Activated T-helper 2 cell treated with anti-CD3 and anti-CD28 coated beads, Interferon-gamma antibody, Interleukin-2, Interleukin-4, amounts not matched to agents 10 μg/mL and 5 μg/mL and 100 μg/mL, durations not matched to agents 14 hours and 24 hours and 36 hours (primary cell): ENCODE measurements at regions not wholly inside any gene's neighbourhood (a gene's known extent, or its start where the extent isn't known, plus 50 kb on each side); places are given as distances from the start of the nearest gene placed in this dataset.
"Not testable (repeated sequence)": the region's sequence is repeated elsewhere in the genome, so short reads cannot be mapped to it uniquely, and the experiment has no call there.

ENCODE experiments used
- DNase-seq: peaks from one replicate; pipeline ENCODE4 v3.0.0; 2021; ENCODE audit warnings: low spot score
- H3K27ac Mint-ChIP-seq: one replicate; pipeline ENCODE4 v1.8.0; 2021; ENCODE audit warnings: mixed read lengths
- H3K27me3 Mint-ChIP-seq: one replicate; pipeline ENCODE4 v1.8.0; 2021; ENCODE audit warnings: low read depth, mixed read lengths
- H3K36me3 Mint-ChIP-seq: one replicate; pipeline ENCODE4 v1.8.0; 2021; ENCODE audit warnings: low read depth, mixed read lengths
- H3K4me1 Mint-ChIP-seq: one replicate; pipeline ENCODE4 v1.8.0; 2021; ENCODE audit warnings: low read depth, mixed read lengths
- H3K4me3 Mint-ChIP-seq: one replicate; pipeline ENCODE4 v1.8.0; 2021; ENCODE audit warnings: low read depth, mild to moderate bottlenecking, moderate library complexity, mixed read lengths
- H3K9me3 Mint-ChIP-seq: one replicate; pipeline ENCODE4 v1.8.0; 2021; ENCODE audit warnings: mixed read lengths
- intact Hi-C: fragments of 100-400 bp; cut with micrococcal nuclease; formaldehyde crosslinking; loops from one replicate; pipeline ENCODE4 v1.15.1; 2023

DNA sequence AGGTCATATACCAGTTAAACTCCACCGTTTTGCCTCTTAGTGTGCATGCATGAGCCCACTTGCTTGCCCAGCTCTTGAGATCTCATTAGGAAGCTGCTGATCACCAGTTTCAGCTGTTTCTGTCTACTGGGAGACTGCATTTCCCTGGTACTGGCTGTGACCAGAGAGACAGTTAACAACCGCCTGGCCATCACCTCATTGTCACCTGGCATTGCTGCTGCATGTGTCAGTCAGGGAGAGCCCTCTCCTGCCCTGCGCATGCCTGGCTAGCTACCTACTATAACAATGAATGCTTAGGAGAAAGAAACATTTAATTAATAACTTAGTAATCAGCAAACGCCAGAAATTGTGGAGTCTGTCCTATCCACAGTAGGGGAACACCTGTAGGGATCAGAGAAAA is 265.8 kb upstream of the CYRIA start:
- no peak for DNase-seq
- Mint-ChIP-seq H3K27ac (no peak overlapping the region), H3K4me3 (no peak overlapping the region), H3K9me3 (no peaks in the 10 kb centered on the region), H3K4me1 (no peaks in the 10 kb centered on the region), H3K27me3 (no peaks in the 10 kb centered on the region), H3K36me3 (no peaks in the 10 kb centered on the region)
- intact Hi-C loops = no loop called here

DNA sequence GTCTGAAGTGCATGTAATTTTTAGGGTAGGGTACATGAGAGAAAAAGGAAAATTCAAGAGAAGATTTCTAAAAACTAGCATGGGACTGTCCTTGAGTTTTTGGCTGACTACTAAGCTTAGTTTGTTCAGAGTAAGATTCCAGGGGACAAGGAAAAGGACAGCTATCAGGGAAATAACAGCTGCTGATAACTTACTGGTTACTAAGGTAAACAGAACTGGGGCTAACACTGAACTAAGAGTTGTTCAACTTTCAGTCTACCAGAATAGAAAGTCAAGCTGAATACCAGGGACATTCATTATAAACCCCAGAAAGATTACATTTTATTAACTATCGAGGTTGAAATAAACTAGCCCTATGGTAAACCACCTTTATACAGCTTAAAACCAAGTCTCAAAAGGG is 261.8 kb upstream of the CYRIA start:
- no peaks in the 10 kb centered on the region for H3K36me3 Mint-ChIP-seq
- intact Hi-C loops = no loop called here
- no peaks in the 10 kb centered on the region for H3K9me3 Mint-ChIP-seq
- no peak for DNase-seq
- H3K27me3 Mint-ChIP-seq = no peaks in the 10 kb centered on the region
- H3K4me3 Mint-ChIP-seq = no peak overlapping the region
- no peaks in the 10 kb centered on the region for H3K4me1 Mint-ChIP-seq
- no peak overlapping the region for H3K27ac Mint-ChIP-seq

DNA sequence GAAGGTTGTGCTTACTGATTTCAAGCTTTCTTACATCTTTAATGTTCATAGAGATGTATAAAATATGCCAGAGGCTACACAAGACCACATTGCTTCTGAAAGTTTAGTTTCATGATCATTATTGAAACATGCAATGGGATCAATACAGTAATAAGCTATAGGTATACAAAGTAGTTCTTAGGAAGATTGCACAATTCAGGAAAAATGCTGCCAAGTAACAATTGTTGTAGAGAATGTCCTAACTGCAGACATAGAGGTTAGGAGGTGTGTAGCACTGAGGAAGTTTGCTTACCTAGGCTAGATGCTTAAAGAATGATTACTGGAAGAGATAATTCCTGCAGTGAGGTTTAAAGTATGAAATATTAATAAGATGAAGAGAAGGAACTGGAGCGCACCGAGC is 259.5 kb upstream of the CYRIA start:
- DNase-seq = no peak
- no peaks in the 10 kb centered on the region for H3K27me3 Mint-ChIP-seq
- H3K4me1 Mint-ChIP-seq = no peaks in the 10 kb centered on the region
- intact Hi-C loops = no loop called here
- H3K4me3 Mint-ChIP-seq = no peak overlapping the region
- H3K9me3 Mint-ChIP-seq = no peaks in the 10 kb centered on the region
- H3K27ac Mint-ChIP-seq = no peak overlapping the region
- H3K36me3 Mint-ChIP-seq = no peaks in the 10 kb centered on the region

DNA sequence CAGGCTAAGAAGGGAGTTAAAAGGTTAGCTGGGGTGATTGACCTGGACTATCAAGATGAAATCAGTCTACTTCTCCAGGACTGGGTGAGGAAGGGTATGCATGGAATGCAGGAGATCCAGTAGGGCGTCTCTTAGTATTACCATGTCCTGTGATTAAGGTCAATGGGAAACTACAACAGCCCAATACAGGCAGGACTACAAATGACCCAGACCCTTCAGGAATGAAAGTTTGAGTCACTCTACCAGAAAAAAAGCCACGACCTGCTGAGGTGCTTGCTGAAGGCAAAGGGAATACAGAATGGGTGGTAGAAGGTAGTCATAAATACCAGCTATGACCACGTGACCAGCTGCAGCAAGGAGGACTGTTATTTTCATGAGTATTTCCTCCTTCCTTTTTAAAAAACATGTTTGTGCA is 249.7 kb upstream of the CYRIA start:
- H3K27me3 Mint-ChIP-seq, H3K4me1 Mint-ChIP-seq, H3K9me3 Mint-ChIP-seq, DNase-seq, H3K27ac Mint-ChIP-seq, H3K4me3 Mint-ChIP-seq, intact Hi-C loops, H3K36me3 Mint-ChIP-seq: not testable (repeated sequence)

DNA sequence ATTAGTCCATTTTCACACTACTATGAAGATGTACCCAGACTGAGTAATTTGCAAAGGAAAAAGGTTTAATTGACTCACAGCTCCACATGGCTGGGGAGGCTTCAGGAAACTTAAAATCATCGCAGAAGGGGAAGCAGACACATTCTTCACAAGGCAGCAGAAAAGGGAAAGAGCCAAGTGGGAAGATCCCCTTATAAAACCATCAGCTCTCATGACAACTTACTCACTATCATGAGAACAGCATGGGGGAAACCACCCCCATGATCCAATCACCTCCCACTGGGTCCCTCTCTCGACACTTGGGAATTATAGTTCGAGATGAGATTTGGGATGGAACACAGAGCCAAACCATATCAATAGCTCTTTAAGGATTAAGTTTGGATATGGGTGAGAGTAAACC is 246.1 kb upstream of the CYRIA start:
- Mint-ChIP-seq H3K4me3 (no peak overlapping the region), H3K9me3 (no peaks in the 10 kb centered on the region), H3K36me3 (no peaks in the 10 kb centered on the region), H3K4me1 (no peaks in the 10 kb centered on the region), H3K27me3 (no peaks in the 10 kb centered on the region), H3K27ac (no peak overlapping the region)
- DNase-seq = no peak
- intact Hi-C loops = no loop called here

DNA sequence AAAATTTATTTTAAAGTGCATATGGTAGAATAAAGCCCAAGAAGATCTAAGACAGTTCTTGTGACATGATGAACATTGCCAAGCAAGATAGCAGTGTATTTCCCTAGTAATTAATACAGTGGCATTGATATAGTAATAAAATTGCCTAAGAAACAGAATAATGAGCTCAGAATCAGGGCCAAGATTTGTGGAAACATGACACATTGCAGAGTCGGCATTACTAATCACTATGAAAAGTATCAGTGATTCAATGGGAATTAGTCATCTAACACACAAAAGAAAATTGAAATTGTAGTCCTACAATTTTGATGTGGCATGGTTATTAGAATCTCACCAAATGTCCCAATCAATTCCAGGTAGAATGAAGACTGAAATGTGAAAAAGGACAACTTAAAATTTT is 243.0 kb upstream of the CYRIA start:
- intact Hi-C loops = no loop called here
- no peaks in the 10 kb centered on the region for H3K36me3 Mint-ChIP-seq
- H3K27me3 Mint-ChIP-seq = no peaks in the 10 kb centered on the region
- no peak overlapping the region for H3K27ac Mint-ChIP-seq
- H3K4me1 Mint-ChIP-seq = no peaks in the 10 kb centered on the region
- H3K9me3 Mint-ChIP-seq = no peaks in the 10 kb centered on the region
- no peak for DNase-seq
- H3K4me3 Mint-ChIP-seq = no peak overlapping the region

DNA sequence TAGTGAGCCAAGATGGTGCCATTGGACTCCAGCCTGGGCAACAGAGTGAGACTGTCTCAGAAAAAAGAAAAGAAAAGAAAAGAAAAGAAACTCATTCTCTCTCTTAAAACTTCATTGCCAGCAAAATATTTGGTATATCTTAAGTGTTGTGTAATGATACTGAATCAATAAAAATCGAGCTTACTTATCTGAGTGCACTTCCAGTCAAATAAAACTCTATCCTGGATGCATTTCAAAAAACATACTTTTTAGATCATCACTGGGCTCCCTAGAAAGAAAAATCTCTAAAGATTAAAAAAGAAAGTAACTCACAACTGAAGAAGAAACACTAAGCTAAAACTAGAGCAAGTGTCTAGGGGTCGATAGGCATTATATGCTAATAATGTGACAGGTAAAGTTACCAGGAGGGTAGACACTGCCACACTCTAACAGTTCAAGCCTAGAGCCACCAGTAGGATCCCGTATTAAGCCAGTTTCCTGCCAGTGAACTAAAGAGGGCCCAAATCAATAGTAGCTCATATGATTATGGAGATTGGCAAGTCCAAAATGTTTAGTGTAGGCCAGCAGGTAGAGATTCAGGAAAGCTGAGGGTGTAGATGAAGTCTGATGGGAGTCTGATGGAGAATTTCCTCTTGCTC is 242.1 kb upstream of the CYRIA start:
- no peaks in the 10 kb centered on the region for H3K27me3 Mint-ChIP-seq
- no peaks in the 10 kb centered on the region for H3K4me1 Mint-ChIP-seq
- H3K9me3 Mint-ChIP-seq = no peaks in the 10 kb centered on the region
- intact Hi-C loops = no loop called here
- no peak overlapping the region for H3K4me3 Mint-ChIP-seq
- H3K27ac Mint-ChIP-seq = no peak overlapping the region
- DNase-seq = no peak
- H3K36me3 Mint-ChIP-seq = no peaks in the 10 kb centered on the region

DNA sequence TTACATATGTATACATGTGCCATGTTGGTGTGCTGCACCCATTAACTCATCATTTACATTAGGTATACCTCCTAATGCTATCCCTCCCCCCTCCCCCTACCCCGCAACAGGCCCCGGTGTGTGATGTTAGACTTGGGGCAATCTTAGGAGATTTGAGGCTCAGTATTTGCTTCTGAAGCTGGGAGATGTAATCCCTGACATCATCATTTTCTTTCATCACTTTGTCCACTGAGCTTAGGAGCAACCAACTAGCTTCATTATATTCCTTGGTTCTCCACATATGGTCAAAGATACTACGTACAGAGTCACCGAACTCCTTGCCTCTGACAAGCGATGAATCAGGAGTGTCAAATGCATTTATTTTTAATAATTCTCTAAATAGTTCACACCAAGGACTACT is 239.7 kb upstream of the CYRIA start:
- H3K36me3 Mint-ChIP-seq, H3K4me1 Mint-ChIP-seq, H3K27me3 Mint-ChIP-seq, H3K27ac Mint-ChIP-seq, H3K9me3 Mint-ChIP-seq, H3K4me3 Mint-ChIP-seq, intact Hi-C loops, DNase-seq: not testable (repeated sequence)

DNA sequence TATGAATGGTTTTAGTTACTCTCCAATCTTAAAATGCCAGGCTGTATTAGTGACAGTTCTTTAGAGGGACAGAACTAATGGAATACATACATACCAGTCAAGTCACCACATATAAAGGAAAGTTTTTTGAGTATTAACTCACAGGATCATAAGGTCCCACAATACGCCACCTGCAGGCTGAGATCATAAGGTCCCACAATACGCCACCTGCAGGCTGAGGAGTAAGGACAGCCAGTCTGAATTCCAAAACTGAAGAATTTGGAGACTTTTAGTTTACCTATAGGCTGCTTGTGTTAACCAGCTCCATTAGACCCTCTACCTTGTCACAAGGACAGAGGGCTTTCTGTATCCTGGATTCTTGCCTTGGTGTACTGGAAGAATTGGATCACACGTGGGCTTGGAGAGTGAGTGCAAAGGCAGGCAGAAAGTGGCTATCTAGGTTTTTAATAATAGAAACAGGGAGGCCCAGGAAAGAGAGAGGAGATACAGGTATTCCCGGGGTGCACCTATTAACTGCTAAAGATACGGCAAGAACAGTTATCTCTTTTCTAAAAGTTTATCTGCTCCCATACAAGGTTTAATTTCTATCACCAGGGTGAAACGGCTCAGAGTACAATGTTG is 234.9 kb upstream of the CYRIA start:
- Mint-ChIP-seq H3K4me1 (no peaks in the 10 kb centered on the region), H3K9me3 (no peaks in the 10 kb centered on the region), H3K4me3 (no peak overlapping the region), H3K27me3 (no peaks in the 10 kb centered on the region), H3K36me3 (no peaks in the 10 kb centered on the region), H3K27ac (no peak overlapping the region)
- no peak for DNase-seq
- intact Hi-C loops = no loop called here

DNA sequence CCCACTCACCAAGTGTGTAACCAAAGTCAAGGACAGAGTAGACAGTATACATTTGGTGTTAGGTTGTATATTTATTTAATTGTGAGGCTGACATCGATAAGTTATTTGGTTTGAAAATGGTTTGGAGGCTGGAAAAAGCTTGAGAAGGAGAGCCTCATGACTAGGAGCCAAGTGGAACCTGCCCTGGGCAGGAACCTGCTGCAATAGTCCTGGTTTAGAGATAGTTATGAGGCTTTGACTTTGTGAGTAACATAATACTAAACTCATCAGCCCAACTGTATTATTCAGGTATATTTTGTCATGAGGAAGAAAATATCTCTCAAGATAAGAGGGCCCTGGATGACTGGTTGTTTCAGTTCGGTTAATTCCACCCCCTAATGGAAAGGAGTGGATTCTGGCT is 234.3 kb upstream of the CYRIA start:
- Mint-ChIP-seq H3K4me1 (no peaks in the 10 kb centered on the region), H3K9me3 (no peaks in the 10 kb centered on the region), H3K4me3 (no peak overlapping the region), H3K27me3 (no peaks in the 10 kb centered on the region), H3K36me3 (no peaks in the 10 kb centered on the region), H3K27ac (no peak overlapping the region)
- intact Hi-C loops = loop anchor here (5.0 kb wide), 1 partner anchor 128 kb away; no protein-coding TSS in a partner anchor
- DNase-seq = no peak

DNA sequence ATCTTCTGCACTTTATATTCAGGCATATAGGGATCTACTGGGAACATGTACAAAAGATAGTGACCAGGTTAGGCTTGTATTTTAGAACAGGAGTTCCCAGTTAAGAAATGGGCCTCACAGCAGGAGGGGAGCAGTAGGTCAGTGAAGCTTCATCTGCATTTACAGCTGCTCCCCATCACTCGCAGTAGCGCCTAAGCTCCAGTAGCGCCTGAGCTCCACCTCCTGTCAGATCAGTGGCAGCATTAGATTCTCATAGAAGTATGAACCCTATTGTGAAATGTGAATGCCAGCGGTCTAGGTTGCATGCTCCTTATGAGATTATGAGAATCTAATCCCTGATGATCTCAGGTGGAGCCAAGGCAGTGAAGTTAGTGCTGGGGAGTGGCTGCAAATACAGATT is 224.4 kb upstream of the CYRIA start:
- intact Hi-C loops = no loop called here
- DNase-seq = no peak
- Mint-ChIP-seq H3K4me1 (no peaks in the 10 kb centered on the region), H3K36me3 (no peaks in the 10 kb centered on the region), H3K9me3 (no peaks in the 10 kb centered on the region), H3K27me3 (no peaks in the 10 kb centered on the region), H3K4me3 (no peak overlapping the region), H3K27ac (no peak overlapping the region)

DNA sequence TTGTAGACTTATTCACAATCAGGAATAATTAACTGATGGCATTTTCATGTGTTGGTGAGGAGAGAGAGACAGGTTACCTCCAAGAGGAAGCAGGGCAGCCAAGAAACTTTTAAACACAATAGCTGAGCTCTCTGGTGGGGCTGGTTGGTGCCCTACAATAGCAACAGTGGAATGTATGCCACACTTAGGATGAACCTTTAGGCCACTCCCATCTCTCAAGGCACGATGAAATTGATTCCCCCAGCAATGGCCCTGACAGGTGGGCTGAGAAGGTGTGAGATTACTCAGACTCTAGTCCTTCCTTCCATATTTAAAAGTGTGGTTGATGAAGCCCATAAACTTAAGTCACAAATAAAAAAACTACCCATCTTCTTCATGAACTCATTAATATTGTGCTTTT is 219.4 kb upstream of the CYRIA start:
- intact Hi-C loops = no loop called here
- no peaks in the 10 kb centered on the region for H3K36me3 Mint-ChIP-seq
- no peaks in the 10 kb centered on the region for H3K4me1 Mint-ChIP-seq
- no peaks in the 10 kb centered on the region for H3K9me3 Mint-ChIP-seq
- no peak for DNase-seq
- H3K27ac Mint-ChIP-seq = no peak overlapping the region
- no peak overlapping the region for H3K4me3 Mint-ChIP-seq
- H3K27me3 Mint-ChIP-seq = no peaks in the 10 kb centered on the region

DNA sequence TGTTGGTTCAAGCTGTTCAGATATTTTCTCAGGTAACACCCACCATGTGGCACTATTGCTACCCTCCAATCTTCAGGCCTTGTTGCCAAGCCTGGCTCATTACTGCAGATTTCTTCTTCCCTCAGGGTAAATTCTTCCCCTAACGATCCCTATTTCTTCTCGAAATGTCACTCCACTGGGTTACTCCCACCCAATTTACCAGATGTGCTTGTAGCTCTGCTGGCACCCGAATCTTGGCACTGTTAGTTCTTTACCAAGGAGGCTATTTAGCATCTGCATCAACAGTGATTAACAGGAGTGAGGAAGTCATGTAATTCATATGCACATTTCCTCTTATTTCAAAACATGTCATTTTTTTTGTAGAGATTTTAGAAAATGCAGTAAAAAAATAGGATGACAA is 217.1 kb upstream of the CYRIA start:
- no peaks in the 10 kb centered on the region for H3K27me3 Mint-ChIP-seq
- H3K27ac Mint-ChIP-seq = no peak overlapping the region
- intact Hi-C loops = no loop called here
- H3K4me1 Mint-ChIP-seq = no peaks in the 10 kb centered on the region
- DNase-seq = no peak
- no peaks in the 10 kb centered on the region for H3K9me3 Mint-ChIP-seq
- no peak overlapping the region for H3K4me3 Mint-ChIP-seq
- no peaks in the 10 kb centered on the region for H3K36me3 Mint-ChIP-seq

DNA sequence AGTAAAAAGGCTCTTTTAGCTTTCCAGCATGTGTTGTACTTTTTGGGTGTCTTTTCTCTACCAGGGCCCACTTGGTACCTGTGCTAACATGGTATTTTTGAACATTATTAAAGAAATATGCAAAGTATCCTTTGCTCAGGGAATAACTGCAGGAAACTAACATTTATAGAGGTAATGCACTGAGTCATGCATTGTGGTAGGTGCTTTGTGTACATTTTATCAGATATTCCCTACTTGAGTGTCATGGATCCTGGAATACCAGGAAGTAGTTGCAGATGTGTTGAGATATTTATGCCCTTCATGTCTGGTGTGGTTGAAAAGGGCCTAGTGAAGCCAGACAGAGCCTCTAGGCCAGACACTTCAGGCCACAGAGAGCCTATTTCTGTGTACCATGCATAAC is 215.5 kb upstream of the CYRIA start:
- no peak overlapping the region for H3K27ac Mint-ChIP-seq

More for the DNA sequence above, 215.5 kb upstream of the CYRIA start:
- Mint-ChIP-seq H3K4me1 (no peaks in the 10 kb centered on the region), H3K9me3 (no peaks in the 10 kb centered on the region), H3K4me3 (no peak overlapping the region), H3K36me3 (no peaks in the 10 kb centered on the region), H3K27me3 (no peaks in the 10 kb centered on the region)
- intact Hi-C loops = no loop called here
- no peak for DNase-seq
